ENCODE measurements at regions not wholly inside any gene's neighbourhood (a gene's known extent, or its start where the extent isn't known, plus 50 kb on each side); places are given as distances from the start of the nearest gene placed in this dataset.
A peak's percentile ranks its signal among the peaks of the same experiment; 100 is the strongest.

DNA sequence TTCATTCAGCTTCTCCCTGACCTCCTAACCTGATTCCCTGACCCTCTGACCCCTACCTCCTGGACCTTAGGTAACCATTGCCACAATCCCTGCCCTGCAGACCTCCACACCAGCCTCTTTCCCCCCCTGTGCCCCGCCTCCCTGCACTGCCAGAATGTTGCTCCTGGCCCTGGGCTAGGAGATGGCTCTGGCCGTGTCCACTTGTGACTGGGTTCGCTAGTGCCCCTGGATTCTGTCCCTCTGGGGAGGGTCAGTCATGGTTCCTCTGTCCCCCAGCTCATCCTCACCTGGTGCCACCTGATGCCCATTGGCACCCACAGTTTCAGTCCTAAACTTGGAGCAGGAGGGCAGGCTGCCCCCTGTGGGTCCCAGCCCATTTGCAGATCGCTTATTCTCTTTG lies 56.2 kb upstream of the PRR23E start:
- TF ChIP-seq, protein P1, sequence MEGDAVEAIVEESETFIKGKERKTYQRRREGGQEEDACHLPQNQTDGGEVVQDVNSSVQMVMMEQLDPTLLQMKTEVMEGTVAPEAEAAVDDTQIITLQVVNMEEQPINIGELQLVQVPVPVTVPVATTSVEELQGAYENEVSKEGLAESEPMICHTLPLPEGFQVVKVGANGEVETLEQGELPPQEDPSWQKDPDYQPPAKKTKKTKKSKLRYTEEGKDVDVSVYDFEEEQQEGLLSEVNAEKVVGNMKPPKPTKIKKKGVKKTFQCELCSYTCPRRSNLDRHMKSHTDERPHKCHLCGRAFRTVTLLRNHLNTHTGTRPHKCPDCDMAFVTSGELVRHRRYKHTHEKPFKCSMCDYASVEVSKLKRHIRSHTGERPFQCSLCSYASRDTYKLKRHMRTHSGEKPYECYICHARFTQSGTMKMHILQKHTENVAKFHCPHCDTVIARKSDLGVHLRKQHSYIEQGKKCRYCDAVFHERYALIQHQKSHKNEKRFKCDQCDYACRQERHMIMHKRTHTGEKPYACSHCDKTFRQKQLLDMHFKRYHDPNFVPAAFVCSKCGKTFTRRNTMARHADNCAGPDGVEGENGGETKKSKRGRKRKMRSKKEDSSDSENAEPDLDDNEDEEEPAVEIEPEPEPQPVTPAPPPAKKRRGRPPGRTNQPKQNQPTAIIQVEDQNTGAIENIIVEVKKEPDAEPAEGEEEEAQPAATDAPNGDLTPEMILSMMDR (IDR thresholded peaks at IDR 0.05), result no peak
- Histone ChIP-seq H3K36me3 (no peaks in the 10 kb centered on the region), H3K4me3 (no peak overlapping the region), H3K27ac (no peak overlapping the region), H3K27me3 (no peaks in the 10 kb centered on the region), H3K9me3 (no peaks in the 10 kb centered on the region), H3K4me1 (peaks cover 0 to 4% of the 10 kb centered on the region in 2 donors)
- intact Hi-C loops (cut with DNase I), result no loop called here
- peak in 1 of 2 donors; percentile 24 for DNase-seq (ENCODE audit: low spot score in 2 of 2)

DNA sequence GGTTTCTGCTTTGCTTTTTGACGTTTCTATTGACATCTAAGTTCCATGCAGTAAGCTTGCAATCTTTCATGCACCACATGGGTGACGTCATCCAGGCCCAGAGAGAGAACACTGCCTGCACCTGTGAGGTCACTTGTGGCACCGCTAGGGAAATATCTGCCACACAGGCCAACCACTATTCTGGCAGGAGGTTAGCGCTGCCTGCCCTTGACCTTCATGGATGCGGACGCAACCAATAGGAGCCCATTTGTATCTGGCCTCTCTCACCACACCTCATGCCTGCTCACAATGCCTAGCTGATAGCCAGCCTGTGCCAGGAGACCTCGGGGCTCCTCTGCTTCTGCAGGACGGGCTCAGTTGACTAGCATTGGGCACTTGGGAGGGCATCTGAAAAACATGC lies 55.8 kb upstream of the PRR23E start:
- H3K27me3 ChIP-seq, result no peaks in the 10 kb centered on the region
- H3K36me3 ChIP-seq, result no peaks in the 10 kb centered on the region
- H3K4me3 ChIP-seq, result no peak overlapping the region
- H3K27ac ChIP-seq, result no peak overlapping the region
- no peaks in the 10 kb centered on the region for H3K9me3 ChIP-seq
- peaks cover 0 to 4% of the 10 kb centered on the region in 2 donors for H3K4me1 ChIP-seq
- TF ChIP-seq, protein P1 (IDR thresholded peaks at IDR 0.05), result no peak
- intact Hi-C loops (cut with DNase I), result no loop called here
- no peak for DNase-seq (ENCODE audit: low spot score in 2 of 2)

DNA sequence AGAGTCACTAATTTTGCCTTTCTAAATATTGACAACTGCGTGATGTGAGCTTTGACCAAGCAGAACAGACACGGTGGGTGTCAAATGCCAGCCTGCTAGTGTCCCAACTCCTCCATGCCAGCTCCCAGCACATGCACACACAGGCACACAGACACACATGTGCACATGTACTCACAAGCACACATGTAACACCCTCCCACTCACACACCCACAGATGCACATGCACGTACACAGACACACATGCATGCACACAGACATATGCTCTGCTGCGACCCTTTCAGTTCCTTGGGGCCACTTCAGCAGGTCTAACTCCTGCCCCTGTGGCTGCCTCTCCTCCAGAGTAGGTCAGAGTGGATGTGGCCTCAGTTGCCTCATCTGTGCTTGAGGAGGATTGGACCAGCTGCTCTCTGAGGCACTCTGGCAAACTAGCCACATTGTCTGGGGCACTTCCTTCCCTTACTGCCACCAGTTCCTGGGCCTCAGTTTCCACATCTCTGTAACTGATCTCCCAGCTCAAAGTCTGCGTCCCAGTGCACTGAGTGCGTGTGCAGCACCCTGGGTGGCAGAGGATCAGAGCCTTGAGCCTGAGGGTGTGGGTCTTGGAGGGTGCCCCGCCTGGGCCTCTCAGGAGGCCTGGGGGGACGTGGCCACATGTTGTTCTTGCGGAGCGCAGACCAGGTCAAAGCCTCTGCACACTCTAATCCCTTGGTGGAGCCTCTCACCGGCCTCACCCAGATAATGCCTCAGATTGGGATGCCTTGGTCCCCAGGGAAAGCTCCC lies 55.0 kb upstream of the PRR23E start:
- Histone ChIP-seq H3K36me3 (no peaks in the 10 kb centered on the region), H3K9me3 (no peaks in the 10 kb centered on the region), H3K27me3 (no peaks in the 10 kb centered on the region), H3K4me3 (no peak overlapping the region), H3K27ac (no peak overlapping the region), H3K4me1 (peaks cover 0 to 4% of the 10 kb centered on the region in 2 donors)
- TF ChIP-seq, protein P1 (IDR thresholded peaks at IDR 0.05), result no peak
- intact Hi-C loops (cut with DNase I), result no loop called here
- no peak for DNase-seq (ENCODE audit: low spot score in 2 of 2)

DNA sequence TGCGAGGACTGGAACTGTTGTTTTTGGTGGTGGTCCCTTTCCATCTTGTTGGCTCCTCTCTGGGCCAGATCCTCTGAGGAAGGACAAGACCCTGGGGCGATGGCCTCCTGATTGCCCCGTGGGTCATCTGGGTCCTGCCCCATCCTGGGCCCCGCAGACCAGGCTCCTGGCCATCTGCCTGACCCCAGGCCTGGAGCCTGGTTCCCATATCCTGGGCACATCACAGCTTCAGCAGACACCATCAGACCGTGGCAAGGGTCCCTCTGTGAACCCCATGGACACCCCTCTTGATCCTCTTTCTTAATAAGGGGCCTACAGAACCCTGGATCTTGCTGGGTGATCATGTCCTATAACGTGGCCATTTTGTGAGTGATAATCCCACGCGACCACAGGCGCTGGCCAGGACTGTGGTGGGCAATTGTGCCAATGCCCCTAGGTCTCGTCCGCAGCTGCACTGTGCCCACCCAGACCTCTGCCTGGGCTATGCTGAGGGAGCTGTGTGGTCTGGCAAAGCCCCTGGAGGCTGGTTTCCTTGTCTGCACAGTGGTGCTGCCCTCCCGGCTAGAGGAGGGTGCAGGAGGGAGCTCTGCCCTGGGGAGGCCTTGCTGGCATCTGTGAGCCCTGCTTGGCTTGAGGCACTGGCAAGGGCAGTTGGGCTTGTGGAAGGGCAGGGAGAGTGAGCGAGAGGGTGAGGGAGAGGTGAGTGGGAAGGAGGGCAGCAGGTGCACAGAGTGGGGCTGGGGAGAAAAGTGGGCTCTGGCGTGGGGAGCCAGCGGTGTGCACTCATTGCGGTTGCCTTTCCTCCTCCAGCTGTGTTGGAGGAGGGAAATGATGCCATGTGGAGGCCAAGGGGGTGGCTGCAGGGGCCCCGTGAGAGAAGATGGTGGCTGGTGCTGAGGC lies 53.1 kb upstream of the PRR23E start:
- Histone ChIP-seq H3K4me3 (no peak overlapping the region), H3K36me3 (no peaks in the 10 kb centered on the region), H3K27ac (no peak overlapping the region), H3K4me1 (peaks cover 0 to 4% of the 10 kb centered on the region in 2 donors), H3K9me3 (no peaks in the 10 kb centered on the region), H3K27me3 (no peaks in the 10 kb centered on the region)
- TF ChIP-seq, protein P1 (IDR thresholded peaks at IDR 0.05), result no peak
- DNase-seq (ENCODE audit: low spot score in 2 of 2), result peak in 1 of 2 donors; percentile 55
- intact Hi-C loops (cut with DNase I), result no loop called here

DNA sequence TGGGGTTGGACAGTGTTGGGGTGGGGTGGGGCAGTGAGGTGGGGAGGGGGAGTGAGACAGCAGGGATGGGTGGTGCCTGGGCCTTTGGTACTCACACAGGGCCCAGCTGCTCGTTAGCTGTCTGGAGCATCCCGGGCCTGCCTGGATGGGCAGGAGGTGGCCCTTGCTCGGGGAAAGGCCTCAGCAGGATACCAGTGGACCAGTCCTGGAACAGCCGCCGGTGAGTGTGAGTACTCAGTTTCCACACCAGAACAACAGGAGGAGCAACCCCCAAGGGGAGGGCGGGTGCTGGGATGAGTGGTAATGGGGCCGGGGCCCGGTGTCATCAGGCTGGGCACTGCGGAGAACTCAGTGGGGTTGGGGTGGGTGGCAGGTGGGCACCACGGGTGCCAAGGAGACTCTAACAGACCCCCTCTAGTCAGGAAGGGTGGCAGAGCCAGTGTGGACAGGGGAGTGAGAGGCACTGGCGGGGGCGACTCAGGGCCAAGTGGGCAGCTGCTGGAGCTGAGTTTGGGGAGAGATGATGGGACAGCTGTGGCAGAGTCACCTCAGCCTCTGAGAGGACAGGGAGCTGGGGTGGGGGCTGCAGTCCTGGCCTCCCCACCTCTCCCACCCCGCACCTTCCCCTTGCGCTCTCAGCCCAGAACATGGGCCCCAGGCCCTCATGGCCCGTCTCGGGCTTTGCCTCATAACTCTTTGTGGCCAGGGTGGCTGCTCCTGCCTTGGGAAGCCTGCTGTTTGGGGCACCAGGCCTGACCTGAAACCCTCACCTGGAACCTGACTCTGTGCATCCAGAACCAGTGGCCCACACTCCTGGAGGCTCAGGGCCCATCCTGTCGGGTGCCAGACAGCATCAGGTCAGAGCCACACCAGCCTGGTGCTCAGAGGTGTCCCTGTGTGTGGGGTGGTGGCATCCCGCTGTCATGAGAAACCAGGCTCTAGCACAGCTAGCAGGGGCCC lies 52.1 kb upstream of the PRR23E start:
- Histone ChIP-seq H3K4me1 (no peaks in the 10 kb centered on the region), H3K36me3 (no peaks in the 10 kb centered on the region), H3K27ac (no peak overlapping the region), H3K4me3 (no peak overlapping the region), H3K9me3 (no peaks in the 10 kb centered on the region), H3K27me3 (no peaks in the 10 kb centered on the region)
- DNase-seq (ENCODE audit: low spot score in 2 of 2), result no peak
- TF ChIP-seq, protein P1 (IDR thresholded peaks at IDR 0.05), result no peak
- intact Hi-C loops (cut with DNase I), result no loop called here
